NCI-H187 (cell line): ENCODE measurements at regions not wholly inside any gene's neighbourhood (a gene's known extent, or its start where the extent isn't known, plus 50 kb on each side); places are given as distances from the start of the nearest gene placed in this dataset.

ENCODE experiments used
- DNase-seq, 2 experiments: peaks; one replicate each; lab custom pipeline; 2025; lab: John Stamatoyannopoulos, UW

- DNase-seq: no peak
Measured at GRCh38 chr14:39873791-39874190, 441.6 kb upstream of the FBXO33 start.

GRCh38 chr14:39868949-39869348 lies 436.7 kb upstream of the FBXO33 start:
- no peak for DNase-seq

GRCh38 chr14:39868251-39868650 lies 436.0 kb upstream of the FBXO33 start:
- no peak for DNase-seq

GRCh38 chr14:39863441-39863840 lies 431.2 kb upstream of the FBXO33 start:
- DNase-seq: no peak

- DNase-seq: no peak
Measured at GRCh38 chr14:39861696-39862095, 429.5 kb upstream of the FBXO33 start.

GRCh38 chr14:39861229-39861600 lies 429.0 kb upstream of the FBXO33 start:
- DNase-seq: no peak

GRCh38 chr14:39860596-39861228 lies 428.5 kb upstream of the FBXO33 start:
- no peak for DNase-seq

- no peak for DNase-seq
Measured at GRCh38 chr14:39859314-39859713, 427.1 kb upstream of the FBXO33 start.

GRCh38 chr14:39857376-39858055 lies 425.3 kb upstream of the FBXO33 start:
- no peak for DNase-seq

- no peak for DNase-seq
Measured at GRCh38 chr14:39853441-39853840, 421.2 kb upstream of the FBXO33 start.

- DNase-seq: no peak
Measured at GRCh38 chr14:39851202-39851601, 419.0 kb upstream of the FBXO33 start.

- no peak for DNase-seq
Measured at GRCh38 chr14:39847852-39848251, 415.6 kb upstream of the FBXO33 start.

GRCh38 chr14:39847194-39847593 lies 415.0 kb upstream of the FBXO33 start:
- no peak for DNase-seq

- no peak for DNase-seq
Measured at GRCh38 chr14:39843881-39844280, 411.6 kb upstream of the FBXO33 start.

GRCh38 chr14:39841088-39841487 lies 408.9 kb upstream of the FBXO33 start:
- DNase-seq: no peak

- no peak for DNase-seq
Measured at GRCh38 chr14:39827901-39828655, 395.8 kb upstream of the FBXO33 start.

GRCh38 chr14:39812532-39813320 lies 380.5 kb upstream of the FBXO33 start:
- no peak for DNase-seq

GRCh38 chr14:39807271-39807670 lies 375.0 kb upstream of the FBXO33 start:
- DNase-seq: no peak

- no peak for DNase-seq
Measured at GRCh38 chr14:39784461-39784860, 352.2 kb upstream of the FBXO33 start.

GRCh38 chr14:39781466-39781865 lies 349.2 kb upstream of the FBXO33 start:
- DNase-seq: no peak

- no peak for DNase-seq
Measured at GRCh38 chr14:39773387-39774126, 341.3 kb upstream of the FBXO33 start.

GRCh38 chr14:39772627-39773026 lies 340.4 kb upstream of the FBXO33 start:
- no peak for DNase-seq
